ENCODE measurements at regions not wholly inside any gene's neighbourhood (a gene's known extent, or its start where the extent isn't known, plus 50 kb on each side); places are given as distances from the start of the nearest gene placed in this dataset.

DNA sequence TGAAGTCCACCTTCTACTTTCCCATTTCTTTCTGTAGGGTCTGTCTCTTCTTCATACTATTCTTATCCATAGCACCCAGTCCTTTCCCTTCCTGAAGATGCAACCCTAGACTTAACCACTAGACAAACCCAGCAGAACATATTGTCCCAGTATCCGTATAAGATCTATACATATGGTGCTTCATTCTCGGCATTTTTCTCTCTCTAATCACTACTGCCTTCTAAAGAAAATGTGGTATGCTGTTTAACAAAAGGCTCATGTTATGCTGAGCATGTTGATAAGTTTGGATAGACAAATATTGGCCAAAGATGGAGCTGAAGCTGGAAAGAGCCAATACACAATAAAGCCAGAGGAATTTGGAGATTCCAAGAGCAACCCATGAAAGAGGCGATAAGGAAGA lies 212.6 kb downstream of the MAFB start:
- no peaks in the 10 kb centered on the region for H3K27me3 ChIP-seq
- no peak overlapping the region for H3K4me3 ChIP-seq
- no peak for TF ChIP-seq POLR2A (IDR thresholded peaks at IDR 0.05)
- peaks cover 0 to 10% (median under 1%) of the 10 kb centered on the region in 4 donors for H3K4me1 ChIP-seq
- DNase-seq (ENCODE audit: low spot score in 2 of 2) = no peak
- H3K9me3 ChIP-seq = no peaks in the 10 kb centered on the region
- WGBS, 2 donors = 85 to 88% methylated on average over 3 of the region's 3 CpGs
- H3K36me3 ChIP-seq = no peaks in the 10 kb centered on the region
- no peak overlapping the region for H3K27ac ChIP-seq

DNA sequence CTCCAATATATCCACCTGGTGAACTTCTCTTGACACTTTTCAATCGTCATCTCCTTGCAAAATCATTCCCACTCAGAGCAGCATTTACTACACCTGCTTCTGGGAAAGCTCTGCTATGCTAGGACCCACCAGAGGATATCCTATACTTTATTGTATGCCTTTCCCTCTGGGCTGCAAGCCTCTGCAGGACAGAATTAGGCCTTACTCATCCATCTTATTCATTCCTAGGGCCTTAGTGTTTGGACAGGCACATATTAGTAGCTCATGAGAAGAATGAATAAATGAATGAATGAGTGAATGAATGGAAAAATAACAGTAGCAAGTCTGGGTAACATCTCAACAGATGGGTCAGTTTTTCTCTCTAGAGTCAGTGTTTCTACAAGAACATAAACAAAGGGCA lies 216.1 kb downstream of the MAFB start:
- no peak for DNase-seq (ENCODE audit: low spot score in 2 of 2)
- H3K9me3 ChIP-seq = no peaks in the 10 kb centered on the region
- H3K36me3 ChIP-seq = no peaks in the 10 kb centered on the region
- H3K27ac ChIP-seq = no peak overlapping the region
- WGBS, 2 donors = 73 to 83% methylated on average over 1 of the region's 1 CpG
- H3K4me3 ChIP-seq = no peak overlapping the region
- H3K4me1 ChIP-seq = peaks cover 0 to 27% (median 17%) of the 10 kb centered on the region in 4 donors
- no peaks in the 10 kb centered on the region for H3K27me3 ChIP-seq
- TF ChIP-seq, protein P1, sequence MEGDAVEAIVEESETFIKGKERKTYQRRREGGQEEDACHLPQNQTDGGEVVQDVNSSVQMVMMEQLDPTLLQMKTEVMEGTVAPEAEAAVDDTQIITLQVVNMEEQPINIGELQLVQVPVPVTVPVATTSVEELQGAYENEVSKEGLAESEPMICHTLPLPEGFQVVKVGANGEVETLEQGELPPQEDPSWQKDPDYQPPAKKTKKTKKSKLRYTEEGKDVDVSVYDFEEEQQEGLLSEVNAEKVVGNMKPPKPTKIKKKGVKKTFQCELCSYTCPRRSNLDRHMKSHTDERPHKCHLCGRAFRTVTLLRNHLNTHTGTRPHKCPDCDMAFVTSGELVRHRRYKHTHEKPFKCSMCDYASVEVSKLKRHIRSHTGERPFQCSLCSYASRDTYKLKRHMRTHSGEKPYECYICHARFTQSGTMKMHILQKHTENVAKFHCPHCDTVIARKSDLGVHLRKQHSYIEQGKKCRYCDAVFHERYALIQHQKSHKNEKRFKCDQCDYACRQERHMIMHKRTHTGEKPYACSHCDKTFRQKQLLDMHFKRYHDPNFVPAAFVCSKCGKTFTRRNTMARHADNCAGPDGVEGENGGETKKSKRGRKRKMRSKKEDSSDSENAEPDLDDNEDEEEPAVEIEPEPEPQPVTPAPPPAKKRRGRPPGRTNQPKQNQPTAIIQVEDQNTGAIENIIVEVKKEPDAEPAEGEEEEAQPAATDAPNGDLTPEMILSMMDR (IDR thresholded peaks at IDR 0.05) = no peak
- TF ChIP-seq EP300 (IDR thresholded peaks at IDR 0.05) (no peak), POLR2A (IDR thresholded peaks at IDR 0.05) (no peak)

GRCh38 chr20:40471261-40471629 lies 217.8 kb downstream of the MAFB start:
- Histone ChIP-seq H3K36me3 (no peaks in the 10 kb centered on the region), H3K4me3 (no peak overlapping the region), H3K27ac (peak overlapping the region in 3 of 4 donors; percentile 22 to 78 (median 37)), H3K27me3 (no peaks in the 10 kb centered on the region), H3K9me3 (no peaks in the 10 kb centered on the region), H3K4me1 (peaks cover 0 to 27% (median 17%) of the 10 kb centered on the region in 4 donors)
- TF ChIP-seq, protein P1 (IDR thresholded peaks at IDR 0.05) = no peak
- TF ChIP-seq EP300 (IDR thresholded peaks at IDR 0.05) = no peak
- TF ChIP-seq POLR2A (IDR thresholded peaks at IDR 0.05) = no peak
- 68 to 72% methylated on average over 4 of the region's 4 CpGs for WGBS, 2 donors
- no peak for DNase-seq (ENCODE audit: low spot score in 2 of 2)

DNA sequence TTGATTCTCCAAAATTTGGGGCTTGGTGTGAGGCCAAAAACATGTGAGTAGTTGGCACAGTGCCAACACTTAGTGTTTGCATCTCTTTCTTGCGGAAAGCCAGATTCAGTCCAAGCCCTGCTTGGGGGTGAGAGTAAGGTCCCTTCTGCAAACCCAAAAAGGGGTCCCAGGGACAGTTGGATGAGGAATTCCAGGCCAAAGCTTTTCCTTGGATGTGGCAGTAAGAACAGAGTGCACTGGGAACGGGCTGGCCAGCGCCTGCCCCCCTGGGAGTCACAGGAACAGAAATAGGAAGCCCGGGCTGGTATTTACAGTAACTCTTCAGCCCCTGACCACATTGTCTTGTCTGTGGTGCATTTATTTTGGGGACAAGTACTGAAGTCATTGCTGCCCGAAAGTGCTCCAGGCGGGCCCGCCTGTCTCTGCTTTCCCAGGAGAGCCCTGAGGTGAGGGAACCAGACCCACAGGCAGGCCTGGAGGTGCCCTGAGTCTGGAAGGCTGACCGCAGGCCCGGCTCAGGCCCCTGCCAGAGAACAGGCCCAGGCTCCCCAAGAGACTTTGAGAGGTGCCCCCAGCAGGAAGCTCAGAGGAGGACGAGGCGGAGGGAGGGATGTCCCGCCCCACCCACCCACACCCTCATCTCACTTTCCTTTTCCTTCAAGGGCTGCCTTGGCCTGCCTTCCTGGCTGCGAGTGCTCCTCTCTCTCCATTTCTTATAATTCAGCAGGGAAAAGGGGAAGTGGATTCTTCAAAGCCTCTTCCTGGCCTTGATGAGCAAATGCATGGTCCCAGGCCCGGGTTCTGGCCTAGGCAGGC lies 218.4 kb downstream of the MAFB start:
- no peaks in the 10 kb centered on the region for H3K9me3 ChIP-seq
- 55% methylated on average over 11 to 14 of the region's 14 CpGs for WGBS, 2 donors
- H3K27me3 ChIP-seq = no peaks in the 10 kb centered on the region
- TF ChIP-seq EP300 (IDR thresholded peaks at IDR 0.05) (peak in 1 of 2 donors; percentile 36), POLR2A (IDR thresholded peaks at IDR 0.05) (no peak)
- peaks cover 0 to 27% (median 17%) of the 10 kb centered on the region in 4 donors for H3K4me1 ChIP-seq
- DNase-seq (ENCODE audit: low spot score in 2 of 2) = peak in 1 of 2 donors; percentile 45
- peak overlapping the region in 3 of 4 donors; percentile 22 to 78 (median 37) for H3K27ac ChIP-seq
- H3K4me3 ChIP-seq = no peak overlapping the region
- H3K36me3 ChIP-seq = no peaks in the 10 kb centered on the region

DNA sequence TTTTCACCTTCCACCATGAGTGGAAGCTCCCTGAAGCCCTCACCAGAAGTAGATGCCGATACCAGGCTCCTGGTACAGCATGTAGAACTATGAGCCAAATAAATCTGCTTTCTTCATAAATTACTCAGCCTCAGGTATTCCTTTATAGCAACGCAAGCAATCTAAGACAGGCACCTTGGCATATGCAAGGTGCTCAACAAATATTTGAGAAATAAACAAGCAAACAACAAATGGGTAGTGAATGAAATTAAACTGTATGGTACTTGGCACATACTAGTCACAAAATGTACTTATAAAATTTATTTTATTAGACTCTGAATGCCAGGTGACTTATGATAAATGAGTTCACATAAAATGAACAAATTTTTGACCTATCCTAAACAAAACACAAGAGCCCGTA lies 220.3 kb downstream of the MAFB start:
- TF ChIP-seq, protein P1 (IDR thresholded peaks at IDR 0.05) = no peak
- TF ChIP-seq POLR2A (IDR thresholded peaks at IDR 0.05) (no peak), EP300 (IDR thresholded peaks at IDR 0.05) (no peak)
- Histone ChIP-seq H3K9me3 (no peaks in the 10 kb centered on the region), H3K4me1 (peaks cover 0 to 27% (median 17%) of the 10 kb centered on the region in 4 donors)

GRCh38 chr20:40467703-40468411 lies 221.2 kb downstream of the MAFB start:
- no peak for DNase-seq (ENCODE audit: low spot score in 2 of 2)
- 93 to 94% methylated on average over 8 of the region's 8 CpGs for WGBS, 2 donors
- Histone ChIP-seq H3K27me3 (no peaks in the 10 kb centered on the region), H3K36me3 (no peaks in the 10 kb centered on the region), H3K4me3 (no peak overlapping the region), H3K4me1 (peaks cover 0 to 27% (median 17%) of the 10 kb centered on the region in 4 donors), H3K27ac (no peak overlapping the region), H3K9me3 (no peaks in the 10 kb centered on the region)
- TF ChIP-seq POLR2A (IDR thresholded peaks at IDR 0.05) (no peak), EP300 (IDR thresholded peaks at IDR 0.05) (no peak)
- TF ChIP-seq, protein P1 (IDR thresholded peaks at IDR 0.05) = no peak

More for the DNA sequence above, 220.3 kb downstream of the MAFB start:
- no peak for DNase-seq (ENCODE audit: low spot score in 2 of 2)
- 90 to 97% methylated on average over 3 of the region's 3 CpGs for WGBS, 2 donors
- Histone ChIP-seq H3K4me3 (no peak overlapping the region), H3K27me3 (no peaks in the 10 kb centered on the region), H3K27ac (no peak overlapping the region), H3K36me3 (no peaks in the 10 kb centered on the region)

Data from tibial nerve (tissue), 4 donors.